IMR-90 (cell line): ENCODE measurements at regions not wholly inside any gene's neighbourhood (a gene's known extent, or its start where the extent isn't known, plus 50 kb on each side); places are given as distances from the start of the nearest gene placed in this dataset.

Experiments
- CTCF ChIP-seq: conservative IDR thresholded peaks from 2 replicates; pipeline ENCODE4 v1.5.1; 2012; ENCODE audit warnings: mild to moderate bottlenecking, low read depth, low read length, improper control_type of control experiment
- POLR2A ChIP-seq: IDR thresholded peaks from 2 replicates; pipeline ENCODE4 v1.6.1; 2012; ENCODE audit warnings: mild to moderate bottlenecking, low read depth, low read length
- USF2 ChIP-seq: fragments of 150-350 bp; IDR thresholded peaks from 2 replicates; pipeline ENCODE4 v1.6.1; 2017; ENCODE audit warnings: mild to moderate bottlenecking, antibody characterized with exemption, low read length, low read depth

GRCh38 chr5:5609935-5610334 lies 187.5 kb downstream of the ICE1 start:
- TF ChIP-seq USF2 (no peak), POLR2A (no peak), CTCF (no peak)
